ENCODE measurements at regions not wholly inside any gene's neighbourhood (a gene's known extent, or its start where the extent isn't known, plus 50 kb on each side); places are given as distances from the start of the nearest gene placed in this dataset.

DNA sequence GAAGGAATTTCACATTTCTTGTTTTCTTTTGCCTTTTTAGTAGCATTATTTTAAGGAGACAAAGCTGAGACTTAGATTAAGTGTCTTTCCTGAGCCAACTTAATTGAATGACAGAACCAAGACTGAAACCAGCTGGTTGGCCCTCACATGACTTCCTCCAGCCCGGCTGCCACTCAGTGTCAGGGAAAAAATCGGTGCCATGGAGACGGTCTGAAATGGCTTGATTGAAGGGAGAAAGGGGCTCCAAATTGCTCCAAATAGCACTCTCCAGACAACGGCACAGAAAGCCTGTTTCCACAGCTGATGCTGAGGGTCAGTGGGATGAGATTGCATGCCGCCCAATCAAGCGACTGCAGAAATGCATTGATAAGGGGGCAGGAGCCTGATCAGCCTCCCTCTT lies 475.2 kb upstream of the IL12A start:
- no peak overlapping the region for H3K4me3 ChIP-seq
- H3K9me3 ChIP-seq: no peaks in the 10 kb centered on the region
- no peak overlapping the region for H3K27ac ChIP-seq
- WGBS, 2 donors (ENCODE audit: low coverage in 1 of 2): 46 to 60% methylated on average over 2 to 5 of the region's 6 CpGs
- H3K4me1 ChIP-seq: no peaks in the 10 kb centered on the region
- TF ChIP-seq, protein P1, sequence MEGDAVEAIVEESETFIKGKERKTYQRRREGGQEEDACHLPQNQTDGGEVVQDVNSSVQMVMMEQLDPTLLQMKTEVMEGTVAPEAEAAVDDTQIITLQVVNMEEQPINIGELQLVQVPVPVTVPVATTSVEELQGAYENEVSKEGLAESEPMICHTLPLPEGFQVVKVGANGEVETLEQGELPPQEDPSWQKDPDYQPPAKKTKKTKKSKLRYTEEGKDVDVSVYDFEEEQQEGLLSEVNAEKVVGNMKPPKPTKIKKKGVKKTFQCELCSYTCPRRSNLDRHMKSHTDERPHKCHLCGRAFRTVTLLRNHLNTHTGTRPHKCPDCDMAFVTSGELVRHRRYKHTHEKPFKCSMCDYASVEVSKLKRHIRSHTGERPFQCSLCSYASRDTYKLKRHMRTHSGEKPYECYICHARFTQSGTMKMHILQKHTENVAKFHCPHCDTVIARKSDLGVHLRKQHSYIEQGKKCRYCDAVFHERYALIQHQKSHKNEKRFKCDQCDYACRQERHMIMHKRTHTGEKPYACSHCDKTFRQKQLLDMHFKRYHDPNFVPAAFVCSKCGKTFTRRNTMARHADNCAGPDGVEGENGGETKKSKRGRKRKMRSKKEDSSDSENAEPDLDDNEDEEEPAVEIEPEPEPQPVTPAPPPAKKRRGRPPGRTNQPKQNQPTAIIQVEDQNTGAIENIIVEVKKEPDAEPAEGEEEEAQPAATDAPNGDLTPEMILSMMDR (IDR thresholded peaks at IDR 0.05): no peak
- TF ChIP-seq EP300 (IDR thresholded peaks at IDR 0.05): no peak
- TF ChIP-seq POLR2A (IDR thresholded peaks at IDR 0.05): no peak
- TF ChIP-seq POLR2AphosphoS5 (IDR thresholded peaks at IDR 0.05): no peak
- no peaks in the 10 kb centered on the region for H3K36me3 ChIP-seq
- ATAC-seq: no peak
- no peaks in the 10 kb centered on the region for H3K27me3 ChIP-seq

DNA sequence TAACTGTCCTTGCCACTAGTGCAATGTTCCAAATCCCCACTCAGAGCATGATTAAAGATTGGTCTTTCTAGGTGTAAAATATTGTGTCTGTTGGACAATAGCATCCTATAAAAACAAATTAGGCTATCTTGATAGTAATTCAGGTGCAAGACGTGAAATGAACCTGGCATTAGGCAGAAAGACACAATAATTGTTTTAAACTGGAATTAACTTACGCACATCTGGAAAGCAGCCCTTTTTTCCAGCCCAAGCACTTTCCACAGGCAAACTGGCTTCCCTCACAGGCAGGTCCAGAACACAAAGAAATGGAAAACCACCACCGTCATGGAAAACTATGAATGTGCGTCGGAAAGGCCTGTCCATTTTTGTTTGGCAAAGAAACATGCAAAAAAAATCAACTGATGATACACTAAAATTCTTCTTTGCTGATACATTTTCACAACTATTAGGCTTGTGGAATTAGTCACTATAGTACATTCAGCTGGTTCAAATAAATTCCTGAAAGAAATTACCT lies 474.7 kb upstream of the IL12A start:
- Histone ChIP-seq H3K4me3 (no peak overlapping the region), H3K9me3 (no peaks in the 10 kb centered on the region), H3K27me3 (no peaks in the 10 kb centered on the region), H3K4me1 (no peaks in the 10 kb centered on the region), H3K36me3 (no peaks in the 10 kb centered on the region), H3K27ac (no peak overlapping the region)
- no peak for ATAC-seq
- WGBS, 2 donors (ENCODE audit: low coverage in 1 of 2): 50 to 82% methylated on average over 2 to 5 of the region's 5 CpGs
- TF ChIP-seq, protein P1 (IDR thresholded peaks at IDR 0.05): no peak
- TF ChIP-seq EP300 (IDR thresholded peaks at IDR 0.05) (no peak), POLR2A (IDR thresholded peaks at IDR 0.05) (no peak), POLR2AphosphoS5 (IDR thresholded peaks at IDR 0.05) (no peak)

DNA sequence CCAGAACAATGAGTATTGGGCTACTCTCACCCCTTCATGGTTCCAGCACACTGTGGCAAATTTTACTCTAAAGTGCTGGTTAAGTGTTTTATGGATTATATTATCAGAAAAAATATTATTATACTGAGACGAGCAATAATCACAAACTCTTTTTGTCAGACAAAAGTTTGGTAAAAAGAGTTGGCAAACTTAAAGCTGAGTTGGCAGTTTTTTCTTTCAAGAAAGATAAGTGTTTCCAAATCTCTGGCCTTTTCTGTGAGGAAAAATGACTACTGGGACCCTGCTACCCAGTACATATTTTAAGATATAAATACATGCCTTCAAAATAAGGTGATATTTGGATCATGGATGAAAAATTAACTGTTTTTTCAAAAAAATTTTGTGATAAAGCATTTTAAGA lies 471.5 kb upstream of the IL12A start:
- no peak overlapping the region for H3K27ac ChIP-seq
- WGBS, 2 donors (ENCODE audit: low coverage in 1 of 2): 36 to 60% methylated on average over 1 of the region's 1 CpG
- no peaks in the 10 kb centered on the region for H3K27me3 ChIP-seq
- TF ChIP-seq POLR2AphosphoS5 (IDR thresholded peaks at IDR 0.05): no peak
- TF ChIP-seq, protein P1 (IDR thresholded peaks at IDR 0.05): no peak
- TF ChIP-seq POLR2A (IDR thresholded peaks at IDR 0.05): no peak
- TF ChIP-seq EP300 (IDR thresholded peaks at IDR 0.05): no peak
- ATAC-seq: no peak
- H3K4me1 ChIP-seq: no peaks in the 10 kb centered on the region
- no peaks in the 10 kb centered on the region for H3K36me3 ChIP-seq
- H3K4me3 ChIP-seq: no peak overlapping the region
- no peaks in the 10 kb centered on the region for H3K9me3 ChIP-seq

DNA sequence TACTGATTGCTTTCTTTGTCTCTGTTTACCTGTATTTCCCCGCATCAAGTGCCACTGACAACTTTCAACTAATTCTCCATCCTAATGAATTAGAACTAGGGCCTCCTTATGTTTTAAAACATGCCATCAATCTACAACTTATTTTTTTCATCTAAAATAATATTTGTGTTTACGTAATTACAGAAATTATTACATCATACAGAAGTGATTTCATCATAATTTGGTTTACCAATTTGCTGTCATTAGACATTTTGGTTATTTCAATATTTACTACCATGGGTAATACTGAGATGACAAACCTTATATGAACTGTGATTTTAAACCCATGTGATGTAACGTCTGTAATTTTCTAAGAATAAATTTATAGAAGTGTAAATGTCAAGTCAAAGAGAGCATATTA lies 468.0 kb upstream of the IL12A start:
- no peak overlapping the region for H3K4me3 ChIP-seq
- no peak for ATAC-seq
- H3K27ac ChIP-seq: no peak overlapping the region
- WGBS, 2 donors (ENCODE audit: low coverage in 1 of 2): 80 to 86% methylated on average over 3 of the region's 3 CpGs
- no peaks in the 10 kb centered on the region for H3K9me3 ChIP-seq
- H3K27me3 ChIP-seq: no peaks in the 10 kb centered on the region
- TF ChIP-seq EP300 (IDR thresholded peaks at IDR 0.05) (no peak), POLR2A (IDR thresholded peaks at IDR 0.05) (no peak), POLR2AphosphoS5 (IDR thresholded peaks at IDR 0.05) (no peak)
- TF ChIP-seq, protein P1 (IDR thresholded peaks at IDR 0.05): no peak
- no peaks in the 10 kb centered on the region for H3K36me3 ChIP-seq
- no peaks in the 10 kb centered on the region for H3K4me1 ChIP-seq

DNA sequence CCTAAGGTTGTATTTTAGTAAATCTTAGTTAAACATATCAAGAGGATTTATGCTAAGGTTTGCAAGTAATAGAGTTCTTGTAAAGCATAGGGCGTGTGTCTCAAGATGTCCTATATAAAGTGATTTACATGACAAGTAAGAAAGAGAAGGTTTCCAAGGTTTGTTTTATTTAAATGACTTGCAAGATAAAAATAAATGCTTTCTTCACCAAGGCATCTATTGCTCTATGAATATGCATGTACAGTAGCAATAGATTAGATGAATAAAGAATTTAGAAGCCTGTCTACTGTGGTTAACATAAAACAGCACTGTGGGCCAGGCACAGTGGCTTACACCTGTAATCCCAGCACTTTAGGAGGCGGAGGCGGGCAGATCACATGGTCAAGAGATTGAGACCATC lies 466.4 kb upstream of the IL12A start:
- Histone ChIP-seq H3K27me3 (no peaks in the 10 kb centered on the region), H3K36me3 (no peaks in the 10 kb centered on the region), H3K27ac (no peak overlapping the region), H3K4me3 (no peak overlapping the region), H3K9me3 (no peaks in the 10 kb centered on the region), H3K4me1 (no peaks in the 10 kb centered on the region)
- ATAC-seq: no peak
- 59 to 77% methylated on average over 3 of the region's 3 CpGs for whole genome bisulfite sequencing, 2 donors (ENCODE audit: low coverage in 1 of 2)
- no peak for TF ChIP-seq POLR2AphosphoS5 (IDR thresholded peaks at IDR 0.05)
- no peak for TF ChIP-seq EP300 (IDR thresholded peaks at IDR 0.05)
- TF ChIP-seq, protein P1 (IDR thresholded peaks at IDR 0.05): no peak
- no peak for TF ChIP-seq POLR2A (IDR thresholded peaks at IDR 0.05)

Measured in gastroesophageal sphincter (tissue), 4 donors.